ENCODE measurements at regions not wholly inside any gene's neighbourhood (a gene's known extent, or its start where the extent isn't known, plus 50 kb on each side); places are given as distances from the start of the nearest gene placed in this dataset.

- Histone ChIP-seq H3K27ac (ENCODE audit: low read depth in 1 of 2, low read length in 2 of 2) (no peak overlapping the region), H3K27me3 (ENCODE audit: control insufficient read depth in 4 of 4, insufficient read depth in 4 of 4, low read length in 3 of 4) (no peaks in the 10 kb centered on the region), H3K9ac (ENCODE audit: low read depth in 1 of 2, low read length in 2 of 2) (no peak overlapping the region), H3K9me3 (ENCODE audit: control insufficient read depth in 4 of 4, low read length in 3 of 4) (no peaks in the 10 kb centered on the region), H3K4me1 (ENCODE audit: control insufficient read depth in 4 of 4, insufficient read depth in 4 of 4, low read length in 3 of 4) (no peaks in the 10 kb centered on the region), H3K4me3 (ENCODE audit: low read depth in 1 of 3, low read length in 3 of 3) (no peak overlapping the region), H3K36me3 (ENCODE audit: control insufficient read depth in 4 of 4, insufficient read depth in 3 of 4, low read depth in 1 of 4, low read length in 3 of 4) (no peaks in the 10 kb centered on the region)
- TF ChIP-seq EGR1 (IDR thresholded peaks at IDR 0.05; ENCODE audit: low read depth in 2 of 2) (no peak), RAD21 (IDR thresholded peaks at IDR 0.05) (no peak), NR2F2 (IDR thresholded peaks at IDR 0.05) (no peak), ATF3 (IDR thresholded peaks at IDR 0.05) (no peak), HNF4A (conservative IDR thresholded peaks at IDR 0.05) (no peak)
- 72% methylated on average over 1 of the region's 1 CpG for WGBS
- no peak for DNase-seq (ENCODE audit: low spot score)
These were observed 1989.4 kb downstream of the PCDH9 start for GRCh38 chr13:65240773-65241172.

GRCh38 chr13:65236841-65237418 lies 1993.2 kb downstream of the PCDH9 start:
- H3K9ac ChIP-seq (ENCODE audit: low read depth in 1 of 2, low read length in 2 of 2), result no peak overlapping the region
- WGBS, result 82% methylated on average over 6 of the region's 6 CpGs

GRCh38 chr13:65217471-65217995 lies 2012.6 kb downstream of the PCDH9 start:
- no peak overlapping the region for H3K4me3 ChIP-seq (ENCODE audit: low read depth in 1 of 3, low read length in 3 of 3)
- no peaks in the 10 kb centered on the region for H3K36me3 ChIP-seq (ENCODE audit: control insufficient read depth in 4 of 4, insufficient read depth in 3 of 4, low read depth in 1 of 4, low read length in 3 of 4)
- no peaks in the 10 kb centered on the region for H3K9me3 ChIP-seq (ENCODE audit: control insufficient read depth in 4 of 4, low read length in 3 of 4)
- H3K27ac ChIP-seq (ENCODE audit: low read depth in 1 of 2, low read length in 2 of 2), result no peak overlapping the region
- DNase-seq (ENCODE audit: low spot score), result no peak
- H3K4me1 ChIP-seq (ENCODE audit: control insufficient read depth in 4 of 4, insufficient read depth in 4 of 4, low read length in 3 of 4), result no peaks in the 10 kb centered on the region
- TF ChIP-seq ATF3 (IDR thresholded peaks at IDR 0.05) (no peak), REST (IDR thresholded peaks at IDR 0.05) (no peak), MAX (IDR thresholded peaks at IDR 0.05) (no peak), SP1 (IDR thresholded peaks at IDR 0.05) (no peak), HNF4G (IDR thresholded peaks at IDR 0.05) (no peak), FOXA1 (IDR thresholded peaks at IDR 0.05) (no peak), TAF1 (conservative IDR thresholded peaks at IDR 0.05) (no peak), RAD21 (IDR thresholded peaks at IDR 0.05) (no peak), ZBTB33 (IDR thresholded peaks at IDR 0.05) (no peak), JUND (IDR thresholded peaks at IDR 0.05) (no peak), NR2F2 (IDR thresholded peaks at IDR 0.05) (no peak), EGR1 (IDR thresholded peaks at IDR 0.05; ENCODE audit: low read depth in 2 of 2) (no peak), GABPA (IDR thresholded peaks at IDR 0.05 in 1 of 2, conservative IDR thresholded peaks at IDR 0.05 in 1 of 2) (no peak), YY1 (IDR thresholded peaks at IDR 0.05) (no peak), CTCF (IDR thresholded peaks at IDR 0.05; ENCODE audit: low read depth, low read length, missing input control) (no peak), HNF4A (conservative IDR thresholded peaks at IDR 0.05) (no peak), RXRA (IDR thresholded peaks at IDR 0.05) (no peak), FOXA2 (IDR thresholded peaks at IDR 0.05) (no peak)
- WGBS, result 79% methylated on average over 7 of the region's 7 CpGs
- no peak overlapping the region for H3K9ac ChIP-seq (ENCODE audit: low read depth in 1 of 2, low read length in 2 of 2)
- no peaks in the 10 kb centered on the region for H3K27me3 ChIP-seq (ENCODE audit: control insufficient read depth in 4 of 4, insufficient read depth in 4 of 4, low read length in 3 of 4)

More at GRCh38 chr13:65236841-65237418, 1993.2 kb downstream of the PCDH9 start:
- TF ChIP-seq ATF3 (IDR thresholded peaks at IDR 0.05), result no peak
- Histone ChIP-seq H3K4me3 (ENCODE audit: low read depth in 1 of 3, low read length in 3 of 3) (no peak overlapping the region), H3K36me3 (ENCODE audit: control insufficient read depth in 4 of 4, insufficient read depth in 3 of 4, low read depth in 1 of 4, low read length in 3 of 4) (no peaks in the 10 kb centered on the region), H3K4me1 (ENCODE audit: control insufficient read depth in 4 of 4, insufficient read depth in 4 of 4, low read length in 3 of 4) (no peaks in the 10 kb centered on the region), H3K27me3 (ENCODE audit: control insufficient read depth in 4 of 4, insufficient read depth in 4 of 4, low read length in 3 of 4) (no peaks in the 10 kb centered on the region), H3K27ac (ENCODE audit: low read depth in 1 of 2, low read length in 2 of 2) (no peak overlapping the region), H3K9me3 (ENCODE audit: control insufficient read depth in 4 of 4, low read length in 3 of 4) (no peaks in the 10 kb centered on the region)
- no peak for DNase-seq (ENCODE audit: low spot score)

Data from liver (tissue), 8 donors.